ENCODE measurements at regions not wholly inside any gene's neighbourhood (a gene's known extent, or its start where the extent isn't known, plus 50 kb on each side); places are given as distances from the start of the nearest gene placed in this dataset.

- Histone ChIP-seq H3K4me1 (peaks cover 0 to 7% (median 2%) of the 10 kb centered on the region in 3 donors), H3K9me3 (no peaks in the 10 kb centered on the region), H3K27ac (no peak overlapping the region), H3K27me3 (no peaks in the 10 kb centered on the region), H3K36me3 (no peaks in the 10 kb centered on the region), H3K4me3 (no peak overlapping the region)
- DNase-seq: no peak
- intact Hi-C loops (cut with DNase I): no loop called here
- TF ChIP-seq CTCF (IDR thresholded peaks at IDR 0.05): no peak
- no peak for TF ChIP-seq POLR2A (IDR thresholded peaks at IDR 0.05)
These were observed 580.2 kb downstream of the CCDC171 start for GRCh38 chr9:16133032-16133431.

GRCh38 chr9:16133556-16134227 lies 580.8 kb downstream of the CCDC171 start:
- WGBS, 2 donors: 52 to 60% methylated on average over 9 to 19 of the region's 19 CpGs
- Histone ChIP-seq H3K27me3 (peaks cover 0 to 5% (median 0%) of the 10 kb centered on the region in 4 donors), H3K36me3 (no peaks in the 10 kb centered on the region), H3K4me3 (no peak overlapping the region), H3K9me3 (no peaks in the 10 kb centered on the region), H3K4me1 (peaks cover 0 to 7% (median 2%) of the 10 kb centered on the region in 3 donors), H3K27ac (no peak overlapping the region)
- no peak for TF ChIP-seq POLR2A (IDR thresholded peaks at IDR 0.05)
- TF ChIP-seq CTCF (IDR thresholded peaks at IDR 0.05): peak in 4 of 6 experiments; percentile 8 to 61 (median 30)
- intact Hi-C loops (cut with DNase I): no loop called here
- DNase-seq: no peak

GRCh38 chr9:16134351-16134750 lies 581.5 kb downstream of the CCDC171 start:
- Histone ChIP-seq H3K27me3 (peaks cover 0 to 5% (median 0%) of the 10 kb centered on the region in 4 donors), H3K36me3 (no peaks in the 10 kb centered on the region), H3K4me1 (peaks cover 0 to 7% (median 2%) of the 10 kb centered on the region in 3 donors), H3K27ac (no peak overlapping the region), H3K9me3 (no peaks in the 10 kb centered on the region), H3K4me3 (no peak overlapping the region)
- WGBS, 2 donors: 75 to 76% methylated on average over 4 of the region's 4 CpGs
- intact Hi-C loops (cut with DNase I): no loop called here
- DNase-seq: no peak
- no peak for TF ChIP-seq CTCF (IDR thresholded peaks at IDR 0.05)
- no peak for TF ChIP-seq POLR2A (IDR thresholded peaks at IDR 0.05)

- no peak for TF ChIP-seq CTCF (IDR thresholded peaks at IDR 0.05)
- TF ChIP-seq POLR2A (IDR thresholded peaks at IDR 0.05): no peak
- no peaks in the 10 kb centered on the region for H3K9me3 ChIP-seq
- peaks cover 0 to 7% (median 2%) of the 10 kb centered on the region in 3 donors for H3K4me1 ChIP-seq
- H3K27me3 ChIP-seq: peaks cover 0 to 5% (median 0%) of the 10 kb centered on the region in 4 donors
- 100% methylated on average over 1 of the region's 1 CpG; no CpG with 5 or more reads in 1 of the 2 donors for WGBS, 2 donors
- intact Hi-C loops (cut with DNase I): no loop called here
- no peaks in the 10 kb centered on the region for H3K36me3 ChIP-seq
- DNase-seq: no peak
- no peak overlapping the region for H3K27ac ChIP-seq
- no peak overlapping the region for H3K4me3 ChIP-seq
These were observed 583.1 kb downstream of the CCDC171 start for GRCh38 chr9:16135968-16136367.

GRCh38 chr9:16136451-16136850 lies 583.6 kb downstream of the CCDC171 start:
- intact Hi-C loops (cut with DNase I): no loop called here
- Histone ChIP-seq H3K4me3 (no peak overlapping the region), H3K9me3 (no peaks in the 10 kb centered on the region), H3K4me1 (peaks cover 0 to 7% (median 2%) of the 10 kb centered on the region in 3 donors), H3K36me3 (no peaks in the 10 kb centered on the region), H3K27me3 (peaks cover 0 to 5% (median 0%) of the 10 kb centered on the region in 4 donors), H3K27ac (no peak overlapping the region)
- no peak for DNase-seq
- TF ChIP-seq POLR2A (IDR thresholded peaks at IDR 0.05) (no peak), CTCF (IDR thresholded peaks at IDR 0.05) (no peak)
- 70 to 78% methylated on average over 10 of the region's 10 CpGs for WGBS, 2 donors

Measured in esophagus squamous epithelium (tissue), 5 donors.